Suprapubic skin (tissue), 4 donors: ENCODE measurements at regions not wholly inside any gene's neighbourhood (a gene's known extent, or its start where the extent isn't known, plus 50 kb on each side); places are given as distances from the start of the nearest gene placed in this dataset.
"Not testable (repeated sequence)": the region's sequence is repeated elsewhere in the genome, so short reads cannot be mapped to it uniquely, and the experiment has no call there.

Experiments
- DNase-seq, 2 donors: peaks; one replicate each; pipeline ENCODE4 v3.0.0-alpha.2; 2019; ENCODE audit warnings: low spot score in 2 of 2
- H3K27ac ChIP-seq: fragments of 200-600 bp; sonication (generic); one replicate; pipeline ENCODE4 v1.5.1; 2019
- H3K27me3 ChIP-seq: fragments of 200-600 bp; sonication (generic); one replicate; pipeline ENCODE4 v1.5.1; 2019
- H3K36me3 ChIP-seq: fragments of 200-600 bp; sonication (generic); one replicate; pipeline ENCODE4 v1.5.1; 2019
- H3K4me1 ChIP-seq: fragments of 200-600 bp; sonication (generic); one replicate; pipeline ENCODE4 v1.5.1; 2019
- H3K4me3 ChIP-seq: fragments of 200-600 bp; sonication (generic); one replicate; pipeline ENCODE4 v1.5.1; 2019; ENCODE audit warnings: mild to moderate bottlenecking
- H3K9me3 ChIP-seq: fragments of 200-600 bp; sonication (generic); one replicate; pipeline ENCODE4 v1.5.1; 2019
- EP300 ChIP-seq: sonication (generic); formaldehyde crosslinking; IDR thresholded peaks from one replicate; pipeline ENCODE4 v1.6.1; 2017; ENCODE audit warnings: antibody characterized with exemption
- POLR2A ChIP-seq, 2 donors: fragments of 450-650 bp; IDR thresholded peaks; one replicate each; pipeline ENCODE4 v1.6.1; 2017; ENCODE audit warnings: antibody characterized with exemption in 2 of 2, mild to moderate bottlenecking in 2 of 2, moderate library complexity in 2 of 2
- POLR2AphosphoS5 ChIP-seq, 3 donors: sonication (generic); formaldehyde crosslinking; IDR thresholded peaks; one replicate each; pipeline ENCODE4 v1.6.1; 2017; ENCODE audit warnings: antibody characterized with exemption in 3 of 3
- WGBS: methylation state at CpG from one replicate; pipeline ENCODE4 v1.1.5; 2018; 5-methylcytosine and 5-hydroxymethylcytosine counted together
- TF ChIP-seq, protein P1 (sequence below), 2 donors: fragments of 200-600 bp in 1 of 2; fragments of 450-650 bp in 1 of 2; sonication (generic) in 1 of 2; IDR thresholded peaks; one replicate each; pipeline ENCODE4 v1.5.1; 2016 to 2019; ENCODE audit warnings: antibody characterized with exemption in 2 of 2, mild to moderate bottlenecking in 1 of 2, moderate library complexity in 1 of 2

DNA sequence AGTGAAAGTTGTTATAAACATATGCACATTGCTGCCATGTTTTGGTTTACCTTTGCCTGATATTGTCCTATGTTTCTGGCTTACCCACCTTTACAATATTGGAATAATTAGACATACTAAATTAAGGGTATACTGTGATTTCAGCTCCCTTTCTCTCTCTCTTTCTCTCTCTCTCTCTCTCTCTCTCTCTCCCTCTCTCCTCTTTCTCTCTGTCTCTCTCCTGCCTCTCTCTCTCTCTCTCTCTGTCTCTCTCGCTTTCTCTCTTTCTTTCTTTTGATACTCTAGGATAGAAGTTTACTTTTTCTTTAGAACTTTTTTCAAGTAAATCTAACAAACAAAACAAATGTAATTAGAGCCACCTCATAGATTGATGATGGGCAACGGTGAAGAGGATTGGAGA, 239.6 kb downstream of the TMEM161B start:
- no peak for DNase-seq
- TF ChIP-seq POLR2AphosphoS5 (IDR thresholded peaks at IDR 0.05), result no peak
- TF ChIP-seq, protein P1, sequence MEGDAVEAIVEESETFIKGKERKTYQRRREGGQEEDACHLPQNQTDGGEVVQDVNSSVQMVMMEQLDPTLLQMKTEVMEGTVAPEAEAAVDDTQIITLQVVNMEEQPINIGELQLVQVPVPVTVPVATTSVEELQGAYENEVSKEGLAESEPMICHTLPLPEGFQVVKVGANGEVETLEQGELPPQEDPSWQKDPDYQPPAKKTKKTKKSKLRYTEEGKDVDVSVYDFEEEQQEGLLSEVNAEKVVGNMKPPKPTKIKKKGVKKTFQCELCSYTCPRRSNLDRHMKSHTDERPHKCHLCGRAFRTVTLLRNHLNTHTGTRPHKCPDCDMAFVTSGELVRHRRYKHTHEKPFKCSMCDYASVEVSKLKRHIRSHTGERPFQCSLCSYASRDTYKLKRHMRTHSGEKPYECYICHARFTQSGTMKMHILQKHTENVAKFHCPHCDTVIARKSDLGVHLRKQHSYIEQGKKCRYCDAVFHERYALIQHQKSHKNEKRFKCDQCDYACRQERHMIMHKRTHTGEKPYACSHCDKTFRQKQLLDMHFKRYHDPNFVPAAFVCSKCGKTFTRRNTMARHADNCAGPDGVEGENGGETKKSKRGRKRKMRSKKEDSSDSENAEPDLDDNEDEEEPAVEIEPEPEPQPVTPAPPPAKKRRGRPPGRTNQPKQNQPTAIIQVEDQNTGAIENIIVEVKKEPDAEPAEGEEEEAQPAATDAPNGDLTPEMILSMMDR (IDR thresholded peaks at IDR 0.05), result no peak
- no peak for TF ChIP-seq EP300
- no peak for TF ChIP-seq POLR2A (IDR thresholded peaks at IDR 0.05)
- 85% methylated on average over 2 of the region's 2 CpGs for WGBS
- H3K4me3 ChIP-seq, result no peak overlapping the region
- H3K27ac ChIP-seq, result no peak overlapping the region
- no peaks in the 10 kb centered on the region for H3K27me3 ChIP-seq
- no peaks in the 10 kb centered on the region for H3K4me1 ChIP-seq
- H3K9me3 ChIP-seq, result no peaks in the 10 kb centered on the region
- H3K36me3 ChIP-seq, result no peaks in the 10 kb centered on the region

DNA sequence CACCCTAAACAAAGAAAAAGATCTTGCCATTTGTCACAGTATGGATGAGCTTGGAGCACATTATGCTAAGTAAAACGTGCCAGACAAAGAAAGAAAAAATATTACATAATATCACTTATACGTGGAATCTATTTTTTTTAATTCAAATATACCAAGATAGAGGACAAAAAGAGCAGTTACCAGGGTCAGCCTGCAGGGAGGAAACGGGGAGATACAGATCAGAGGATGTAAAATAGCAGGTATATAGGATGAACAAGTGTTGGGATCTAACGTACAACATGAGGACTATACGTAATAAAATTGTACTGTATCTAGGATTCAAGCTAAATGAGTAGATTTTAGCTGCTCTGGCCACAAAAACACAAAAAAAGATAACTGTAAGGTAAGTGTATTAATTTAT, 247.5 kb downstream of the TMEM161B start:
- Histone ChIP-seq H3K9me3 (no peaks in the 10 kb centered on the region), H3K4me1 (no peaks in the 10 kb centered on the region), H3K4me3 (no peak overlapping the region), H3K27ac (no peak overlapping the region), H3K27me3 (no peaks in the 10 kb centered on the region), H3K36me3 (no peaks in the 10 kb centered on the region)
- TF ChIP-seq EP300 (no peak), POLR2AphosphoS5 (IDR thresholded peaks at IDR 0.05) (no peak), POLR2A (IDR thresholded peaks at IDR 0.05) (no peak)
- TF ChIP-seq, protein P1 (IDR thresholded peaks at IDR 0.05), result no peak
- DNase-seq, result no peak
- 71% methylated on average over 5 of the region's 5 CpGs for WGBS

DNA sequence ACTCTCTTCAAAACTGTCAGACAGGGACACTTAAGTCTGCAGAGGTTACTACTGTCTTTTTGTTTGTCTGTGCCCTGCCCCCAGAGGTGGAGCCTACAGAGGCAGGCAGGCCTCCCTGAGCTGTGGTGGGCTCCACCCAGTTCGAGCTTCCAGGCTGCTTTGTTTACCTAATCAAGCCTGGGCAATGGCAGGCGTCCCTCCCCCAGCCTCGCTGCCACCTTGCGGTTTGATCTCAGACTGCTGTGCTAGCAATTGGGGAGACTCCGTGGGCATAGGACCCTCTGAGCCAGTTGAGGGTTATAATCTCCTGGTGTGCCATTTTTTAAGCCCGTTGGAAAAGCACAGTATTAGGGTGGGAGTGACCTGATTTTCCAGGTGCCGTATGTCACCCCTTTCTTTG, 253.7 kb downstream of the TMEM161B start:
- not testable (repeated sequence) for DNase-seq, H3K4me3 ChIP-seq, H3K36me3 ChIP-seq, H3K4me1 ChIP-seq, H3K27ac ChIP-seq, H3K9me3 ChIP-seq, H3K27me3 ChIP-seq
- WGBS, result 71% methylated on average over 4 of the region's 7 CpGs

DNA sequence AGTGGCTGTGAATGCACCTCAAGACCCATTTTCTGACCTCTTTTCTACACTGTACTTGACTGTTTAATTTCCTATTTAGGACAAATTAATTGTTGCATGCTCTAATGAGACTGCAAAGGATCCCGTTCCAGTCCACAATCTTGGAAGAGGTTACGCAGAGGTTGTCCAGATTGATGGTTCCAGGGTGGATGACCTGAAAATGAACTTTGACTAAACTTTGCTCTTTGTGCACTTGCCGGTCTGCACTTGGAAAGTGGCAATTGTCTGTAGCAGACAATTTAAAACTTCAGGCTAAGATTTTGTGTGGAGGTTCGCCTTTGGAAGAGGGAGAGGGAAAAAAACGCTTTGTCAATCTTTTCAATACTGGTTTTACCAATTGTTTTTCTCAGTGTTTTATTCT, 267.8 kb downstream of the TMEM161B start:
- no peak for DNase-seq
- WGBS, result 29% methylated on average over 5 of the region's 5 CpGs
- Histone ChIP-seq H3K4me3 (no peak overlapping the region), H3K27me3 (no peaks in the 10 kb centered on the region), H3K27ac (no peak overlapping the region), H3K36me3 (no peaks in the 10 kb centered on the region), H3K4me1 (no peaks in the 10 kb centered on the region), H3K9me3 (peaks cover 5% of the 10 kb centered on the region)
- TF ChIP-seq EP300 (no peak), POLR2A (IDR thresholded peaks at IDR 0.05) (no peak), POLR2AphosphoS5 (IDR thresholded peaks at IDR 0.05) (no peak)

DNA sequence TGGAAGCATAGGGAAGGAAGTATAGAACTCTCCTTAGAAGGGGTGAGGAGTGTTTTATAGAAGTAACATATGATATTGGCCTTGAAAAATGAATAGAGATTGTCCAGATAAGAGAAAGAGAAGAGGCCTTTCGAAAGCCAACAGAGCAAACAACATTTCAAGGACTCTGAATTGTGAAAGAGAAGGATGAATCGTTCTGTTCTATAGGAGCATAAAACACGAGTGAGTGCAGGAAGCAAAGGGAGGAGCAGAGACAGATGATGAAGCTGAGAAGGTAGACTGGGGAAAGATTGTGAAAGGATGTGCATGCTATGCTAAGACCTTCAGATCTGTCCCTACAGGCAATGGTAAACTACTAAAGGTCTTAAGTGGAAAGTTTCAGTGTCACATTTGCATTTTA, 271.0 kb downstream of the TMEM161B start:
- Histone ChIP-seq H3K27ac (no peak overlapping the region), H3K4me1 (no peaks in the 10 kb centered on the region), H3K36me3 (no peaks in the 10 kb centered on the region), H3K4me3 (no peak overlapping the region), H3K9me3 (peaks cover 5% of the 10 kb centered on the region), H3K27me3 (no peaks in the 10 kb centered on the region)
- DNase-seq, result no peak
- 60% methylated on average over 2 of the region's 3 CpGs for WGBS
- TF ChIP-seq, protein P1 (IDR thresholded peaks at IDR 0.05), result no peak
- TF ChIP-seq POLR2A (IDR thresholded peaks at IDR 0.05) (no peak), EP300 (no peak), POLR2AphosphoS5 (IDR thresholded peaks at IDR 0.05) (no peak)

DNA sequence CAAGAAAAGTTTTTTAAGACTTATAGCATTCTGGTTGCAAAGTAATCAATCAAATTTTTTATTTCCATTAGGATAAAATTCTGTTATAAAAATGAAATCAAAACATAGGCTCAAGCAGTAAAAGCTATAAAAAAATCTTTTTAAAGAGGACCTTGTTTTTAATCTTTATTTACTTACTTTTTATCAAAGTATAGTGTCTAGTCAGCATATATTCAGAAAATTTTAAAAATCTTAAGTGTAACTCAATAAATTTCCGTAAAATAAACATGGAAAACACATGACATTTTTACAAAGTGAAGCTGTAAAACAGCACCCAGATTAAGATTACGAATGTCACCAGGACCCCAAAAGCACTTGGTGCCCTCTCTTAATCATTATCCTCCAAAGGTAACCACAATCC, 302.4 kb downstream of the TMEM161B start:
- no peaks in the 10 kb centered on the region for H3K9me3 ChIP-seq
- no peaks in the 10 kb centered on the region for H3K36me3 ChIP-seq
- no peaks in the 10 kb centered on the region for H3K27me3 ChIP-seq
- 36% methylated on average over 2 of the region's 2 CpGs for WGBS
- no peaks in the 10 kb centered on the region for H3K4me1 ChIP-seq
- DNase-seq, result no peak
- no peak overlapping the region for H3K4me3 ChIP-seq
- no peak overlapping the region for H3K27ac ChIP-seq
- TF ChIP-seq, protein P1 (IDR thresholded peaks at IDR 0.05), result no peak
- TF ChIP-seq POLR2AphosphoS5 (IDR thresholded peaks at IDR 0.05) (no peak), POLR2A (IDR thresholded peaks at IDR 0.05) (no peak), EP300 (no peak)
